Stomach smooth muscle (tissue), 2 donors: ENCODE measurements at regions not wholly inside any gene's neighbourhood (a gene's known extent, or its start where the extent isn't known, plus 50 kb on each side); places are given as distances from the start of the nearest gene placed in this dataset.

Experiments
- H3K27ac ChIP-seq: one replicate; pipeline ENCODE4 v1.7.0; 2013; ENCODE audit warnings: mild to moderate bottlenecking, low read length, inconsistent platforms
- H3K27me3 ChIP-seq, 2 donors: one replicate each; pipeline ENCODE4 v1.7.0; 2013; ENCODE audit warnings: low read length in 2 of 2; ENCODE audit not compliant: insufficient read depth in 2 of 2, control insufficient read depth in 1 of 2
- H3K36me3 ChIP-seq, 2 donors: one replicate each; pipeline ENCODE4 v1.7.0; 2013; ENCODE audit warnings: low read length in 2 of 2; ENCODE audit not compliant: control insufficient read depth in 2 of 2, insufficient read depth in 2 of 2
- H3K4me1 ChIP-seq: one replicate; pipeline ENCODE4 v1.7.0; 2013; ENCODE audit warnings: low read length; ENCODE audit not compliant: control insufficient read depth, insufficient read depth
- H3K4me3 ChIP-seq, 2 donors: one replicate each; pipeline ENCODE4 v1.7.0; 2013; ENCODE audit warnings: low read length in 2 of 2
- H3K9ac ChIP-seq, 2 donors: one replicate each; pipeline ENCODE4 v1.7.0; 2013; ENCODE audit warnings: low read length in 2 of 2, mild to moderate bottlenecking in 1 of 2
- H3K9me3 ChIP-seq, 2 donors: one replicate each; pipeline ENCODE4 v1.7.0; 2013; ENCODE audit warnings: low read length in 2 of 2; ENCODE audit not compliant: control insufficient read depth in 2 of 2
- donor health status: healthy.
- donor health status: Pancreatic carcinoma.

- no peak overlapping the region for H3K4me3 ChIP-seq
Observed at GRCh38 chr3:189053322-189053721, 118.4 kb upstream of the TPRG1 start.

GRCh38 chr3:189056646-189057335 lies 115.0 kb upstream of the TPRG1 start:
- H3K27me3 ChIP-seq = no peaks in the 10 kb centered on the region
- no peak overlapping the region for H3K4me3 ChIP-seq
- H3K27ac ChIP-seq = no peak overlapping the region
- no peaks in the 10 kb centered on the region for H3K4me1 ChIP-seq
- no peak overlapping the region for H3K9ac ChIP-seq
- no peaks in the 10 kb centered on the region for H3K36me3 ChIP-seq
- no peaks in the 10 kb centered on the region for H3K9me3 ChIP-seq

More at GRCh38 chr3:189053322-189053721, 118.4 kb upstream of the TPRG1 start:
- Histone ChIP-seq H3K9ac (no peak overlapping the region), H3K27ac (no peak overlapping the region), H3K27me3 (no peaks in the 10 kb centered on the region), H3K9me3 (no peaks in the 10 kb centered on the region), H3K36me3 (no peaks in the 10 kb centered on the region), H3K4me1 (no peaks in the 10 kb centered on the region)

GRCh38 chr3:189057369-189057768 lies 114.4 kb upstream of the TPRG1 start:
- H3K9me3 ChIP-seq = no peaks in the 10 kb centered on the region
- no peak overlapping the region for H3K27ac ChIP-seq

GRCh38 chr3:189058071-189058470 lies 113.7 kb upstream of the TPRG1 start:
- no peak overlapping the region for H3K4me3 ChIP-seq
- no peak overlapping the region for H3K9ac ChIP-seq
- no peaks in the 10 kb centered on the region for H3K27me3 ChIP-seq
- H3K9me3 ChIP-seq = no peaks in the 10 kb centered on the region
- no peaks in the 10 kb centered on the region for H3K36me3 ChIP-seq
- no peaks in the 10 kb centered on the region for H3K4me1 ChIP-seq
- H3K27ac ChIP-seq = no peak overlapping the region

More at GRCh38 chr3:189057369-189057768, 114.4 kb upstream of the TPRG1 start:
- no peak overlapping the region for H3K4me3 ChIP-seq
- H3K36me3 ChIP-seq = no peaks in the 10 kb centered on the region
- no peaks in the 10 kb centered on the region for H3K4me1 ChIP-seq
- H3K27me3 ChIP-seq = no peaks in the 10 kb centered on the region
- no peak overlapping the region for H3K9ac ChIP-seq

GRCh38 chr3:189070965-189071364 lies 100.8 kb upstream of the TPRG1 start:
- Histone ChIP-seq H3K4me3 (no peak overlapping the region), H3K27ac (no peak overlapping the region), H3K9ac (no peak overlapping the region), H3K27me3 (no peaks in the 10 kb centered on the region), H3K9me3 (peaks cover 0 to 6% of the 10 kb centered on the region in 2 donors), H3K36me3 (no peaks in the 10 kb centered on the region), H3K4me1 (no peaks in the 10 kb centered on the region)

GRCh38 chr3:189071446-189071845 lies 100.3 kb upstream of the TPRG1 start:
- no peak overlapping the region for H3K9ac ChIP-seq
- H3K27me3 ChIP-seq = no peaks in the 10 kb centered on the region
- no peaks in the 10 kb centered on the region for H3K4me1 ChIP-seq
- H3K36me3 ChIP-seq = no peaks in the 10 kb centered on the region
- no peak overlapping the region for H3K4me3 ChIP-seq
- no peak overlapping the region for H3K27ac ChIP-seq
- peaks cover 0 to 6% of the 10 kb centered on the region in 2 donors for H3K9me3 ChIP-seq

- Histone ChIP-seq H3K36me3 (no peaks in the 10 kb centered on the region), H3K9me3 (no peaks in the 10 kb centered on the region)
Observed at GRCh38 chr3:189076449-189076848, 95.3 kb upstream of the TPRG1 start.

GRCh38 chr3:189080745-189081144 lies 91.0 kb upstream of the TPRG1 start:
- Histone ChIP-seq H3K4me3 (no peak overlapping the region), H3K27ac (no peak overlapping the region), H3K36me3 (no peaks in the 10 kb centered on the region), H3K27me3 (no peaks in the 10 kb centered on the region), H3K9ac (no peak overlapping the region), H3K4me1 (no peaks in the 10 kb centered on the region), H3K9me3 (no peaks in the 10 kb centered on the region)

More at GRCh38 chr3:189076449-189076848, 95.3 kb upstream of the TPRG1 start:
- H3K27ac ChIP-seq = no peak overlapping the region
- no peak overlapping the region for H3K9ac ChIP-seq
- no peaks in the 10 kb centered on the region for H3K27me3 ChIP-seq
- H3K4me3 ChIP-seq = no peak overlapping the region
- no peaks in the 10 kb centered on the region for H3K4me1 ChIP-seq

- Histone ChIP-seq H3K9me3 (no peaks in the 10 kb centered on the region), H3K9ac (no peak overlapping the region), H3K27me3 (no peaks in the 10 kb centered on the region), H3K27ac (no peak overlapping the region), H3K4me3 (no peak overlapping the region), H3K36me3 (no peaks in the 10 kb centered on the region), H3K4me1 (no peaks in the 10 kb centered on the region)
Observed at GRCh38 chr3:189082666-189083427, 88.9 kb upstream of the TPRG1 start.

GRCh38 chr3:189084620-189085019 lies 87.2 kb upstream of the TPRG1 start:
- no peaks in the 10 kb centered on the region for H3K27me3 ChIP-seq
- no peaks in the 10 kb centered on the region for H3K4me1 ChIP-seq
- no peak overlapping the region for H3K4me3 ChIP-seq
- no peaks in the 10 kb centered on the region for H3K36me3 ChIP-seq
- H3K27ac ChIP-seq = no peak overlapping the region
- H3K9me3 ChIP-seq = no peaks in the 10 kb centered on the region
- no peak overlapping the region for H3K9ac ChIP-seq

- no peaks in the 10 kb centered on the region for H3K9me3 ChIP-seq
- no peak overlapping the region for H3K9ac ChIP-seq
- H3K36me3 ChIP-seq = no peaks in the 10 kb centered on the region
- H3K4me1 ChIP-seq = no peaks in the 10 kb centered on the region
- H3K27me3 ChIP-seq = no peaks in the 10 kb centered on the region
- no peak overlapping the region for H3K27ac ChIP-seq
- no peak overlapping the region for H3K4me3 ChIP-seq
Observed at GRCh38 chr3:189092547-189092946, 79.2 kb upstream of the TPRG1 start.
